ENCODE measurements at regions not wholly inside any gene's neighbourhood (a gene's known extent, or its start where the extent isn't known, plus 50 kb on each side); places are given as distances from the start of the nearest gene placed in this dataset.

- intact Hi-C loops (cut with DNase I; ENCODE audit: low total_unique reads) = no loop called here
- no peak for TF ChIP-seq CTCF (IDR thresholded peaks at IDR 0.05)
- no peak overlapping the region for H3K27ac ChIP-seq
- H3K4me1 ChIP-seq = no peaks in the 10 kb centered on the region
- H3K9me3 ChIP-seq = no peaks in the 10 kb centered on the region
- DNase-seq = no peak
- H3K27me3 ChIP-seq = no peaks in the 10 kb centered on the region
- no peak overlapping the region for H3K4me3 ChIP-seq
- no peaks in the 10 kb centered on the region for H3K36me3 ChIP-seq
These were observed 873.3 kb upstream of the SOX9 start for GRCh38 chr17:71247441-71248015.

DNA sequence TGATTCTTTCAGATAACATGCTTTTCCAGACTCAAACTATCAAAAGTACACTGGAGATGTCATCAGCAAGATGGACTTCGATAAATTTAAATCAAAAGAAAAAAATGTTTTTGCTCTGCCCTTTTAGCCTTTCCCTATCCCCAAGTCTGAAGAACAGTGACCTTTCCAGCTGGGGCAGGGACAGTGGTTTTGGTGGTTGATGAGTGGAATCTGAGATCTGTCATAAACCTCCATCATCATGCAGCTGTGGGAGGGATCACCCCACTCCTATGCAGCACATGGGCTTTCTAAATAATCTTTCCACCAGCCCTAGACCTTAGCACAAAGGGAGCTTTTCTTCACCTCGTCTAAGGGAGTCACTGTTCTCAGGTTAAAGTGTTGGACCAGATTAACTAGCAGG lies 869.5 kb upstream of the SOX9 start:
- no peak for DNase-seq
- Histone ChIP-seq H3K4me3 (no peak overlapping the region), H3K4me1 (no peaks in the 10 kb centered on the region), H3K36me3 (no peaks in the 10 kb centered on the region), H3K9me3 (no peaks in the 10 kb centered on the region), H3K27ac (no peak overlapping the region), H3K27me3 (no peaks in the 10 kb centered on the region)
- no peak for TF ChIP-seq CTCF (IDR thresholded peaks at IDR 0.05)
- intact Hi-C loops (cut with DNase I; ENCODE audit: low total_unique reads) = no loop called here

- Histone ChIP-seq H3K4me3 (no peak overlapping the region), H3K36me3 (no peaks in the 10 kb centered on the region), H3K4me1 (no peaks in the 10 kb centered on the region), H3K27ac (no peak overlapping the region), H3K9me3 (no peaks in the 10 kb centered on the region), H3K27me3 (no peaks in the 10 kb centered on the region)
- intact Hi-C loops (cut with DNase I; ENCODE audit: low total_unique reads) = no loop called here
- DNase-seq = no peak
- TF ChIP-seq CTCF (IDR thresholded peaks at IDR 0.05) = no peak
These were observed 868.9 kb upstream of the SOX9 start for GRCh38 chr17:71251951-71252350.

- no peak for DNase-seq
- H3K4me3 ChIP-seq = no peak overlapping the region
- no peak overlapping the region for H3K27ac ChIP-seq
- intact Hi-C loops (cut with DNase I; ENCODE audit: low total_unique reads) = no loop called here
- TF ChIP-seq CTCF (IDR thresholded peaks at IDR 0.05) = no peak
- no peaks in the 10 kb centered on the region for H3K4me1 ChIP-seq
- H3K27me3 ChIP-seq = no peaks in the 10 kb centered on the region
- H3K9me3 ChIP-seq = no peaks in the 10 kb centered on the region
- no peaks in the 10 kb centered on the region for H3K36me3 ChIP-seq
These were observed 868.4 kb upstream of the SOX9 start for GRCh38 chr17:71252436-71252835.

DNA sequence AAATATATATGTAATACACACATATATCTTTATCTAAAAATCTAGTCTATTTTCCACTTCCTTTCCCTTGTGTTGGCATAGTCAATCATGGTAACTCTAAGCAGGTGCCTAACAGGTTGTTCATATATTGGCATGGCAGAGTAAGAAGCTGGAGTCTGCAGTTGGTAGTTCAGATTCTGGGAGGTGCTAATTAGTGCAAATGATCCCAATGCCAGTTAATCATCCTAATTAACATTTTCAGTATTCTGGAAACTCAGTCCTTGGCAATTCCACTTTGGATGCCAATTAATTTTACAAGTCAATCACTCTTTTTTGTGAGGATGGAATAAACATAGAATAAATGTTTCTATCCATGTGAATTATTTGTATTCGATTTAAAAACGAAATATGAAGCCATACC lies 863.7 kb upstream of the SOX9 start:
- no peaks in the 10 kb centered on the region for H3K27me3 ChIP-seq
- no peak for DNase-seq
- intact Hi-C loops (cut with DNase I; ENCODE audit: low total_unique reads) = no loop called here
- H3K4me3 ChIP-seq = no peak overlapping the region
- no peak overlapping the region for H3K27ac ChIP-seq
- no peaks in the 10 kb centered on the region for H3K4me1 ChIP-seq
- H3K36me3 ChIP-seq = no peaks in the 10 kb centered on the region
- H3K9me3 ChIP-seq = no peaks in the 10 kb centered on the region
- no peak for TF ChIP-seq CTCF (IDR thresholded peaks at IDR 0.05)

DNA sequence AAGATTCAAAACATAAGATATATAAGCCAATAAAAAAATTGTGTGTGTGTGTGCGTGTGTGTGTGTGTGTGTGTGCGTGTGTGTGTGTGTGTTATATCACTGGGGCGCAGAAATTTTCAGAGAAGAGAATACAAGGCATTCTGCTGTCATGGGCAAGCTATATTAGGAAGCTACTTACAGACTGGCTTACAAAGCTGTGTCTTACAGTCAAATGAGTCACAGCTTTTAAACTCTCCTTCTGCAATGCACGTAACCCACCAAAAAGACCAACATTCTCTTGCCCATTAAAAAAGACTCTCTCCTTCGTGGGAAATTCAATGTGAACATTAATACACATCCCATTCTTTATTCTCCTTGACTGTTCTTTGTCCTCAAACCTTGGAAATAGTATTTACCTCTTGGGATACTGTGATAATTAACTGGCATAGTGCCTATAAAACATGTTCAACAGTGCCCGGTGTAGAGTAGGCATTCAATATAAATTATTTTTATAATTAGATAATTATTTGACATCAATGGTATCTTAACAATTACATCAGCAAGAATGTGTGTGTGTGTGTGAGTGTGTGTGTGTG lies 860.4 kb upstream of the SOX9 start:
- Histone ChIP-seq H3K9me3 (no peaks in the 10 kb centered on the region), H3K27ac (no peak overlapping the region), H3K4me3 (no peak overlapping the region), H3K27me3 (no peaks in the 10 kb centered on the region), H3K36me3 (no peaks in the 10 kb centered on the region), H3K4me1 (no peaks in the 10 kb centered on the region)
- no peak for TF ChIP-seq CTCF (IDR thresholded peaks at IDR 0.05)
- DNase-seq = no peak
- intact Hi-C loops (cut with DNase I; ENCODE audit: low total_unique reads) = no loop called here

Measured in tibial artery (tissue), 4 donors.